ENCODE measurements at regions not wholly inside any gene's neighbourhood (a gene's known extent, or its start where the extent isn't known, plus 50 kb on each side); places are given as distances from the start of the nearest gene placed in this dataset.

DNA sequence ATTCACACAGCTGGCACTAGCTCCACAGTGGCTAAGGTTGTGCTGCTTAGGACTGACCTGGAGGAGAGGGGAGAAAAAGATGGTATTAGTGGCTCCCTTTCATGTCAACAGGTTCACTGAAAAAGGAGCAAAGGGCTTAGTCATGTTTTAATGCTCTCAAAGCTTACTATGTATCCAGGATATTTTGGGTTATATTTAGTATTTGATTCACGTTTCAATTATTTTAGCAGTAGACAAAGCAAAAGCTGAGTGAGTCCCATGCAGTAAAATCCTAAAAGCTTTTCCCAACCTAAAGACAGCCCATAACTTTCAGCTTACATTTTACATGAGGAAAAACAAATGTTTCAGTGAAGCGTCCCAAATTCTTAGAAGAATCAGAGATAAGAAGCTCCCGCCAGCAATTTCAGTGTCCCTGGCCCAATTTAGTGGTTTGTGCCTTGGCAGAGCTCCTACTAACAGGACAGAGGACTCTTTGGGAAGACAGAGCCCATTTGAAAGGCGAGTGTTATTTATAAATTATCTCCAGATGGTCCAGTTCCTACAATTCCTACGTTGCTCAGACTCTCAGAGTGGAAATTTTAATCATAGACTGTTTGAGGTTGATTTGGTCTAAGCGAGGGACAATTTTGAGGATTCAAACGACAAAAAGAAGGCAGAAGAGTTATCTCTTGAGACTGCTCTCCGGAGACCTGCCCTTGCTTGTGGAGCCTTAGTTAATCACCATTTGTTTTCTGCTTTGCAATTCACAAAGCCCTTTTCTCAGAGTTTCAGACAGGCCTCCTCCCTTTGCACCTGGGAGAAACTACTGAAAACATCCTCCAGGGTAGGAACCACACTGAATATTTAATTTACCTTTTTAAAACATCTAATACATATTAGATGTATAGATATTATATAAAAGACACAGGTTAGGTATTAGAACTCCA lies 225.0 kb upstream of the ANKRD55 start:
- H3K9me2 ChIP-seq (replicated peaks; ENCODE audit: low read depth, low read length) = no peaks in the 10 kb centered on the region
- no peaks in the 10 kb centered on the region for H3F3A ChIP-seq (ENCODE audit: low read depth)
- H3K79me2 ChIP-seq (ENCODE audit: insufficient read depth, low read length) = no peaks in the 10 kb centered on the region
- no peak overlapping the region for H3K4me2 ChIP-seq (ENCODE audit: low read depth, low read length, poor library complexity, severe bottlenecking)
- no peak overlapping the region for H3K4me3 ChIP-seq (ENCODE audit: low read length, poor library complexity, severe bottlenecking)
- no peaks in the 10 kb centered on the region for H4K20me1 ChIP-seq (ENCODE audit: insufficient read depth, low read length, poor library complexity, severe bottlenecking)
- H3K4me1 ChIP-seq (ENCODE audit: insufficient read depth, low read length, poor library complexity, severe bottlenecking) = no peaks in the 10 kb centered on the region
- TF ChIP-seq EZH2phosphoT487 (IDR thresholded peaks at IDR 0.05; ENCODE audit: borderline replicate concordance) = no peak
- TF ChIP-seq, protein P1, sequence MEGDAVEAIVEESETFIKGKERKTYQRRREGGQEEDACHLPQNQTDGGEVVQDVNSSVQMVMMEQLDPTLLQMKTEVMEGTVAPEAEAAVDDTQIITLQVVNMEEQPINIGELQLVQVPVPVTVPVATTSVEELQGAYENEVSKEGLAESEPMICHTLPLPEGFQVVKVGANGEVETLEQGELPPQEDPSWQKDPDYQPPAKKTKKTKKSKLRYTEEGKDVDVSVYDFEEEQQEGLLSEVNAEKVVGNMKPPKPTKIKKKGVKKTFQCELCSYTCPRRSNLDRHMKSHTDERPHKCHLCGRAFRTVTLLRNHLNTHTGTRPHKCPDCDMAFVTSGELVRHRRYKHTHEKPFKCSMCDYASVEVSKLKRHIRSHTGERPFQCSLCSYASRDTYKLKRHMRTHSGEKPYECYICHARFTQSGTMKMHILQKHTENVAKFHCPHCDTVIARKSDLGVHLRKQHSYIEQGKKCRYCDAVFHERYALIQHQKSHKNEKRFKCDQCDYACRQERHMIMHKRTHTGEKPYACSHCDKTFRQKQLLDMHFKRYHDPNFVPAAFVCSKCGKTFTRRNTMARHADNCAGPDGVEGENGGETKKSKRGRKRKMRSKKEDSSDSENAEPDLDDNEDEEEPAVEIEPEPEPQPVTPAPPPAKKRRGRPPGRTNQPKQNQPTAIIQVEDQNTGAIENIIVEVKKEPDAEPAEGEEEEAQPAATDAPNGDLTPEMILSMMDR (conservative IDR thresholded peaks at IDR 0.05; ENCODE audit: low read length) = no peak
- H3K9me3 ChIP-seq (ENCODE audit: insufficient read depth, low read depth, low read length) = no peaks in the 10 kb centered on the region
- no peak overlapping the region for H2AFZ ChIP-seq (ENCODE audit: low read length)
- no peak overlapping the region for H3K9ac ChIP-seq (ENCODE audit: low read depth, low read length, poor library complexity, severe bottlenecking)
- no peaks in the 10 kb centered on the region for H3K27me3 ChIP-seq (ENCODE audit: insufficient read depth, low read length, poor library complexity, severe bottlenecking)
- H3K36me3 ChIP-seq (ENCODE audit: insufficient read depth, low read length) = no peaks in the 10 kb centered on the region

DNA sequence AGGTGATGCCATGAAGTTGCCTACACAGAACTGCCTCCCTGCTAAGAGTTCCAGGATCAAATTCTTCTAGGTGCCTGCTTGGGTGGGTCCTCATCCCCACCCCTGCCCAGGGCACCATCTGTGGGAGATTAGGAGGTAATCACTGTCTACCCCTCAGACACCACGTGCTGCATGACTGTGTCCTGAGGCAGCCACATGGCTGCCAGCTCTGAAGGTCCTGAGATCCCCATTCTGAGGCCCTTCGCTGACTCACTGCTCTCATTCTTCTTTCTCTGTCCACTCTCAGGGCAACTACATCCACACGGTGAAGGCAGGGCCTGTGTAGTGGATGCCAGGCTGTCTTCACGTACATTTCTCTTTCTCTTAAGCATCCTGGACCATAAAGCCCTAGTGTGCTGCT lies 222.9 kb upstream of the ANKRD55 start:
- Histone ChIP-seq H4K20me1 (ENCODE audit: insufficient read depth, low read length, poor library complexity, severe bottlenecking) (no peaks in the 10 kb centered on the region), H3K4me3 (ENCODE audit: low read length, poor library complexity, severe bottlenecking) (no peak overlapping the region), H3K4me2 (ENCODE audit: low read depth, low read length, poor library complexity, severe bottlenecking) (no peak overlapping the region), H3K36me3 (ENCODE audit: insufficient read depth, low read length) (no peaks in the 10 kb centered on the region), H3K27me3 (ENCODE audit: insufficient read depth, low read length, poor library complexity, severe bottlenecking) (no peaks in the 10 kb centered on the region), H3K9me2 (replicated peaks; ENCODE audit: low read depth, low read length) (no peaks in the 10 kb centered on the region), H3K9ac (ENCODE audit: low read depth, low read length, poor library complexity, severe bottlenecking) (no peak overlapping the region), H2AFZ (ENCODE audit: low read length) (no peak overlapping the region), H3K79me2 (ENCODE audit: insufficient read depth, low read length) (no peaks in the 10 kb centered on the region), H3K9me3 (ENCODE audit: insufficient read depth, low read depth, low read length) (no peaks in the 10 kb centered on the region), H3K4me1 (ENCODE audit: insufficient read depth, low read length, poor library complexity, severe bottlenecking) (no peaks in the 10 kb centered on the region), H3F3A (ENCODE audit: low read depth) (no peaks in the 10 kb centered on the region)
- no peak for TF ChIP-seq EZH2phosphoT487 (IDR thresholded peaks at IDR 0.05; ENCODE audit: borderline replicate concordance)
- TF ChIP-seq, protein P1 (conservative IDR thresholded peaks at IDR 0.05; ENCODE audit: low read length) = no peak

- Histone ChIP-seq H3K36me3 (ENCODE audit: insufficient read depth, low read length) (no peaks in the 10 kb centered on the region), H3K27me3 (ENCODE audit: insufficient read depth, low read length, poor library complexity, severe bottlenecking) (no peaks in the 10 kb centered on the region), H3K4me3 (ENCODE audit: low read length, poor library complexity, severe bottlenecking) (no peak overlapping the region), H4K20me1 (ENCODE audit: insufficient read depth, low read length, poor library complexity, severe bottlenecking) (no peaks in the 10 kb centered on the region), H3K4me1 (ENCODE audit: insufficient read depth, low read length, poor library complexity, severe bottlenecking) (no peaks in the 10 kb centered on the region), H3K4me2 (ENCODE audit: low read depth, low read length, poor library complexity, severe bottlenecking) (no peak overlapping the region), H3K79me2 (ENCODE audit: insufficient read depth, low read length) (no peaks in the 10 kb centered on the region), H3K9me3 (ENCODE audit: insufficient read depth, low read depth, low read length) (no peaks in the 10 kb centered on the region), H3K9ac (ENCODE audit: low read depth, low read length, poor library complexity, severe bottlenecking) (no peak overlapping the region), H2AFZ (ENCODE audit: low read length) (no peak overlapping the region), H3K9me2 (replicated peaks; ENCODE audit: low read depth, low read length) (no peaks in the 10 kb centered on the region), H3F3A (ENCODE audit: low read depth) (no peaks in the 10 kb centered on the region)
- TF ChIP-seq, protein P1 (conservative IDR thresholded peaks at IDR 0.05; ENCODE audit: low read length) = no peak
Observed at GRCh38 chr5:56455417-56455816, 222.3 kb upstream of the ANKRD55 start.

Data from Loucy (cell line).